GM19397 (cell line): ENCODE measurements at regions not wholly inside any gene's neighbourhood (a gene's known extent, or its start where the extent isn't known, plus 50 kb on each side); places are given as distances from the start of the nearest gene placed in this dataset.

ENCODE experiments used
- ATAC-seq: cut with Tn5 transposase; IDR thresholded peaks from one replicate; pipeline ENCODE4 v1.9.1; 2021; ENCODE audit warnings: mild to moderate bottlenecking, moderate library complexity; ENCODE audit not compliant: unreplicated experiment

GRCh38 chr5:168005093-168005492, 286.4 kb upstream of the WWC1 start:
- no peak for ATAC-seq

- no peak for ATAC-seq
These were observed 285.5 kb upstream of the WWC1 start for GRCh38 chr5:168005936-168006335.

GRCh38 chr5:168006456-168007130, 284.9 kb upstream of the WWC1 start:
- ATAC-seq = no peak

- ATAC-seq = no peak
These were observed 284.2 kb upstream of the WWC1 start for GRCh38 chr5:168007286-168007685.

GRCh38 chr5:168008555-168008954, 282.9 kb upstream of the WWC1 start:
- no peak for ATAC-seq

- no peak for ATAC-seq
These were observed 280.3 kb upstream of the WWC1 start for GRCh38 chr5:168011096-168011495.

GRCh38 chr5:168012006-168012405, 279.4 kb upstream of the WWC1 start:
- no peak for ATAC-seq

- ATAC-seq = no peak
These were observed 277.9 kb upstream of the WWC1 start for GRCh38 chr5:168013546-168013945.

GRCh38 chr5:168014433-168015123, 276.9 kb upstream of the WWC1 start:
- ATAC-seq = no peak

GRCh38 chr5:168015506-168015905, 275.9 kb upstream of the WWC1 start:
- no peak for ATAC-seq

- no peak for ATAC-seq
These were observed 274.1 kb upstream of the WWC1 start for GRCh38 chr5:168017313-168017712.

- no peak for ATAC-seq
These were observed 272.3 kb upstream of the WWC1 start for GRCh38 chr5:168019143-168019542.

GRCh38 chr5:168020542-168021294, 270.7 kb upstream of the WWC1 start:
- no peak for ATAC-seq

- ATAC-seq = no peak
These were observed 268.8 kb upstream of the WWC1 start for GRCh38 chr5:168022446-168023169.

GRCh38 chr5:168023191-168023590, 268.3 kb upstream of the WWC1 start:
- ATAC-seq = no peak

GRCh38 chr5:168024306-168024705, 267.1 kb upstream of the WWC1 start:
- ATAC-seq = no peak

GRCh38 chr5:168027007-168027406, 264.4 kb upstream of the WWC1 start:
- no peak for ATAC-seq

- no peak for ATAC-seq
These were observed 260.5 kb upstream of the WWC1 start for GRCh38 chr5:168030912-168031311.

- ATAC-seq = no peak
These were observed 259.8 kb upstream of the WWC1 start for GRCh38 chr5:168031614-168032013.

GRCh38 chr5:168039039-168039438, 252.4 kb upstream of the WWC1 start:
- no peak for ATAC-seq

- ATAC-seq = no peak
These were observed 251.7 kb upstream of the WWC1 start for GRCh38 chr5:168039566-168040248.
